ENCODE measurements at regions not wholly inside any gene's neighbourhood (a gene's known extent, or its start where the extent isn't known, plus 50 kb on each side); places are given as distances from the start of the nearest gene placed in this dataset.

GRCh38 chr18:5596585-5596984 is 52.8 kb upstream of the EPB41L3 start:
- TF ChIP-seq POLR2A (IDR thresholded peaks at IDR 0.05) (no peak), EP300 (IDR thresholded peaks at IDR 0.05) (no peak), CTCF (IDR thresholded peaks at IDR 0.05) (no peak)

All from ovary (tissue), 3 donors.